A549 (cell line): ENCODE measurements at regions not wholly inside any gene's neighbourhood (a gene's known extent, or its start where the extent isn't known, plus 50 kb on each side); places are given as distances from the start of the nearest gene placed in this dataset.

Experiments
- EP300 ChIP-seq, 2 experiments: fragments of >200 bp; sonication (Bioruptor Twin); formaldehyde crosslinking; IDR thresholded peaks; 2 replicates in 1 of 2; 3 replicates in 1 of 2; pipeline ENCODE4 v1.6.1; 2016 to 2017
- ESRRA ChIP-seq: fragments of 150-350 bp; IDR thresholded peaks from 2 replicates; pipeline ENCODE4 v1.6.1; 2014; ENCODE audit warnings: mild to moderate bottlenecking, low read length, borderline replicate concordance
- MAZ ChIP-seq: fragments of 150-350 bp; IDR thresholded peaks from 2 replicates; pipeline ENCODE4 v1.6.1; 2014; ENCODE audit warnings: antibody characterized with exemption, low read depth, low read length, borderline replicate concordance
- POLR2A ChIP-seq: IDR thresholded peaks from 2 replicates; pipeline ENCODE4 v1.6.1; 2012; ENCODE audit warnings: mild to moderate bottlenecking, low read length
- SREBF2 ChIP-seq: fragments of 450-650 bp; IDR thresholded peaks from 2 replicates; pipeline ENCODE4 v1.6.1; 2014; ENCODE audit warnings: mild to moderate bottlenecking, moderate library complexity
- TF ChIP-seq, protein P1 (sequence below): fragments of >200 bp; sonication (Bioruptor Twin); formaldehyde crosslinking; IDR thresholded peaks from 3 replicates; pipeline ENCODE4 v1.5.1; 2016
- TF ChIP-seq, protein P2 (sequence below): IDR thresholded peaks from 2 replicates; pipeline ENCODE4 v1.6.1; 2012
- TF ChIP-seq, protein P3 (sequence below): fragments of 200-600 bp; sonication (generic); IDR thresholded peaks from 2 replicates; pipeline ENCODE4 v1.6.1; 2016; ENCODE audit warnings: antibody characterized with exemption, mild to moderate bottlenecking, moderate library complexity

DNA sequence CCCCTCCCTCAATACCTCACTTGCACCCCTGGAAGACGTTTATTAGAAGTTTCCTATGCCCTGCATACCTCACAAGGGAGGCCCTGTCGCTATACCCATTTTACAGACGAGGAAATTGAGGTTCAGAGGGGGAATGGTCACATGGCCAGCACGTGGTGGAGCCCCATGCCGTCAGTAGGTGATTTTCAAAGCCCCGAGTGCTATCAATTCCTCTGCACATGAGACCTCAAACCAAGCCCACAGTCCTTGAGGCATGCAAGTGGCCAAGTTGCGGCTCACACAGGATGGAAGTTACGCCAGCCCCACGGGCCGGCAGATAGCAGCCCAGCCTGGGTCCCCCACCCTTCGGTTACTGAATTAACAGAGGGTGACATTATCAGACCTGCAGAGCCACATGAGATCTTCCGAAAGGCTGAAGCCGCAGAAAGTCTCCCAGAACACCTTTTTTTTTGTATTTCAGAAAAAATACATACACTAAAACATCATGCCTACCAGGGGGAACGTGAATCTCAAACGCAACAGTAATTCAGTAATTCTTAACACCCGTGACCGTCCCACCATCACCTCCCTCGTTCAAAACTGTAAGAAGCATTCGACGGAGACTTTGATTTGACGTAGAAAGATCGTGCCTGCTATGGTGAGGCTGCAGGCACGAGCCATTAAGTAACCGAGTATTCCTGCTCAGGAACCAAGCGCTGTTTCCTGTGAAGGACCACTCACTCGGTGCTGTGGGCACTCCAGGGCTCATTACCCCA lies 129.0 kb downstream of the RFLNA start:
- TF ChIP-seq, protein P1, sequence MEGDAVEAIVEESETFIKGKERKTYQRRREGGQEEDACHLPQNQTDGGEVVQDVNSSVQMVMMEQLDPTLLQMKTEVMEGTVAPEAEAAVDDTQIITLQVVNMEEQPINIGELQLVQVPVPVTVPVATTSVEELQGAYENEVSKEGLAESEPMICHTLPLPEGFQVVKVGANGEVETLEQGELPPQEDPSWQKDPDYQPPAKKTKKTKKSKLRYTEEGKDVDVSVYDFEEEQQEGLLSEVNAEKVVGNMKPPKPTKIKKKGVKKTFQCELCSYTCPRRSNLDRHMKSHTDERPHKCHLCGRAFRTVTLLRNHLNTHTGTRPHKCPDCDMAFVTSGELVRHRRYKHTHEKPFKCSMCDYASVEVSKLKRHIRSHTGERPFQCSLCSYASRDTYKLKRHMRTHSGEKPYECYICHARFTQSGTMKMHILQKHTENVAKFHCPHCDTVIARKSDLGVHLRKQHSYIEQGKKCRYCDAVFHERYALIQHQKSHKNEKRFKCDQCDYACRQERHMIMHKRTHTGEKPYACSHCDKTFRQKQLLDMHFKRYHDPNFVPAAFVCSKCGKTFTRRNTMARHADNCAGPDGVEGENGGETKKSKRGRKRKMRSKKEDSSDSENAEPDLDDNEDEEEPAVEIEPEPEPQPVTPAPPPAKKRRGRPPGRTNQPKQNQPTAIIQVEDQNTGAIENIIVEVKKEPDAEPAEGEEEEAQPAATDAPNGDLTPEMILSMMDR, result no peak
- TF ChIP-seq, protein P2, sequence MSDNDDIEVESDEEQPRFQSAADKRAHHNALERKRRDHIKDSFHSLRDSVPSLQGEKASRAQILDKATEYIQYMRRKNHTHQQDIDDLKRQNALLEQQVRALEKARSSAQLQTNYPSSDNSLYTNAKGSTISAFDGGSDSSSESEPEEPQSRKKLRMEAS, result no peak
- no peak for TF ChIP-seq EP300 (IDR thresholded peaks at IDR 0.05)
- TF ChIP-seq SREBF2, result no peak
- TF ChIP-seq, protein P3, sequence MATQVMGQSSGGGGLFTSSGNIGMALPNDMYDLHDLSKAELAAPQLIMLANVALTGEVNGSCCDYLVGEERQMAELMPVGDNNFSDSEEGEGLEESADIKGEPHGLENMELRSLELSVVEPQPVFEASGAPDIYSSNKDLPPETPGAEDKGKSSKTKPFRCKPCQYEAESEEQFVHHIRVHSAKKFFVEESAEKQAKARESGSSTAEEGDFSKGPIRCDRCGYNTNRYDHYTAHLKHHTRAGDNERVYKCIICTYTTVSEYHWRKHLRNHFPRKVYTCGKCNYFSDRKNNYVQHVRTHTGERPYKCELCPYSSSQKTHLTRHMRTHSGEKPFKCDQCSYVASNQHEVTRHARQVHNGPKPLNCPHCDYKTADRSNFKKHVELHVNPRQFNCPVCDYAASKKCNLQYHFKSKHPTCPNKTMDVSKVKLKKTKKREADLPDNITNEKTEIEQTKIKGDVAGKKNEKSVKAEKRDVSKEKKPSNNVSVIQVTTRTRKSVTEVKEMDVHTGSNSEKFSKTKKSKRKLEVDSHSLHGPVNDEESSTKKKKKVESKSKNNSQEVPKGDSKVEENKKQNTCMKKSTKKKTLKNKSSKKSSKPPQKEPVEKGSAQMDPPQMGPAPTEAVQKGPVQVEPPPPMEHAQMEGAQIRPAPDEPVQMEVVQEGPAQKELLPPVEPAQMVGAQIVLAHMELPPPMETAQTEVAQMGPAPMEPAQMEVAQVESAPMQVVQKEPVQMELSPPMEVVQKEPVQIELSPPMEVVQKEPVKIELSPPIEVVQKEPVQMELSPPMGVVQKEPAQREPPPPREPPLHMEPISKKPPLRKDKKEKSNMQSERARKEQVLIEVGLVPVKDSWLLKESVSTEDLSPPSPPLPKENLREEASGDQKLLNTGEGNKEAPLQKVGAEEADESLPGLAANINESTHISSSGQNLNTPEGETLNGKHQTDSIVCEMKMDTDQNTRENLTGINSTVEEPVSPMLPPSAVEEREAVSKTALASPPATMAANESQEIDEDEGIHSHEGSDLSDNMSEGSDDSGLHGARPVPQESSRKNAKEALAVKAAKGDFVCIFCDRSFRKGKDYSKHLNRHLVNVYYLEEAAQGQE, result no peak
- TF ChIP-seq POLR2A, result no peak
- no peak for TF ChIP-seq MAZ
- no peak for TF ChIP-seq ESRRA
